Neuronal stem cell (in vitro differentiated cells): ENCODE measurements at regions not wholly inside any gene's neighbourhood (a gene's known extent, or its start where the extent isn't known, plus 50 kb on each side); places are given as distances from the start of the nearest gene placed in this dataset.

Experiments
- DNase-seq: peaks from one replicate; pipeline ENCODE4 v3.0.0-alpha.2; 2013; ENCODE audit warnings: low spot score
- H2AFZ ChIP-seq: one replicate; pipeline ENCODE4 v1.6.1; 2013; ENCODE audit warnings: mild to moderate bottlenecking, low read length, inconsistent platforms
- H2AK5ac ChIP-seq: 2 replicates; pipeline ENCODE4 v1.6.1; 2013; ENCODE audit warnings: low read depth, mild to moderate bottlenecking, inconsistent platforms, low read length, moderate library complexity, mixed read lengths
- H2BK120ac ChIP-seq: 2 replicates; pipeline ENCODE4 v1.6.1; 2013; ENCODE audit warnings: low read depth, mild to moderate bottlenecking, inconsistent platforms, low read length, moderate library complexity, mixed read lengths
- H2BK12ac ChIP-seq: one replicate; pipeline ENCODE4 v1.6.1; 2013; ENCODE audit warnings: low read length, inconsistent platforms
- H2BK15ac ChIP-seq: 2 replicates; pipeline ENCODE4 v1.6.1; 2013; ENCODE audit warnings: mild to moderate bottlenecking, low read length, inconsistent platforms, mixed read lengths
- H2BK5ac ChIP-seq: one replicate; pipeline ENCODE4 v1.6.1; 2013; ENCODE audit warnings: inconsistent platforms, mild to moderate bottlenecking, low read length, moderate library complexity
- H3K14ac ChIP-seq: one replicate; pipeline ENCODE4 v1.6.1; 2013; ENCODE audit warnings: low read length, inconsistent platforms
- H3K18ac ChIP-seq: 2 replicates; pipeline ENCODE4 v1.6.1; 2013; ENCODE audit warnings: low read length, inconsistent platforms
- H3K23ac ChIP-seq: 2 replicates; pipeline ENCODE4 v1.6.1; 2013; ENCODE audit warnings: low read depth, mild to moderate bottlenecking, mixed read lengths, low read length, inconsistent platforms; ENCODE audit not compliant: poor library complexity
- H3K27ac ChIP-seq: replicated peaks from 3 replicates; pipeline ENCODE4 v1.5.1; 2013; ENCODE audit warnings: low read length, inconsistent platforms
- H3K27me3 ChIP-seq, 3 experiments: 2 replicates each; pipeline ENCODE4 v1.6.1; 2013; ENCODE audit warnings: low read length in 3 of 3, mild to moderate bottlenecking in 2 of 3, inconsistent platforms in 1 of 3, low read depth in 1 of 3, mixed read lengths in 1 of 3, moderate library complexity in 1 of 3; ENCODE audit not compliant: control insufficient read depth in 3 of 3, insufficient read depth in 3 of 3
- H3K36me3 ChIP-seq, 2 donors: replicated peaks in 1 of 2; 2 replicates each; pipeline ENCODE4 v1.6.1; 2013; ENCODE audit warnings: low read length in 2 of 2; ENCODE audit not compliant: control insufficient read depth in 2 of 2, insufficient read depth in 2 of 2
- H3K4ac ChIP-seq: 2 replicates; pipeline ENCODE4 v1.6.1; 2013; ENCODE audit warnings: inconsistent platforms, mild to moderate bottlenecking, low read length, moderate library complexity
- H3K4me1 ChIP-seq, 2 donors: 1 replicate in 1 of 2; 2 replicates in 1 of 2; pipeline ENCODE4 v1.6.1; 2013; ENCODE audit warnings: low read length in 2 of 2, low read depth in 1 of 2; ENCODE audit not compliant: control insufficient read depth in 2 of 2, insufficient read depth in 1 of 2
- H3K4me2 ChIP-seq: one replicate; pipeline ENCODE4 v1.6.1; 2013; ENCODE audit warnings: mild to moderate bottlenecking, low read length, inconsistent platforms; ENCODE audit not compliant: insufficient read depth, poor library complexity, severe bottlenecking
- H3K4me3 ChIP-seq, 2 donors: 2 replicates each; pipeline ENCODE4 v1.5.1; 2013; ENCODE audit warnings: low read length in 2 of 2, mild to moderate bottlenecking in 2 of 2, inconsistent platforms in 1 of 2, moderate library complexity in 1 of 2
- H3K79me1 ChIP-seq: one replicate; pipeline ENCODE4 v1.6.1; 2013; ENCODE audit warnings: low read depth, mild to moderate bottlenecking, inconsistent platforms, low read length, moderate library complexity
- H3K9ac ChIP-seq: one replicate; pipeline ENCODE4 v1.6.1; 2013; ENCODE audit warnings: mild to moderate bottlenecking, low read depth, low read length, inconsistent platforms; ENCODE audit not compliant: poor library complexity
- H3K9me3 ChIP-seq, 2 donors: replicated peaks in 1 of 2; 2 replicates each; pipeline versions ENCODE3 to v1.6.1; 2013; ENCODE audit warnings: low read length in 2 of 2, mild to moderate bottlenecking in 2 of 2, inconsistent platforms in 1 of 2, low read depth in 1 of 2, mixed read lengths in 1 of 2, moderate library complexity in 1 of 2; ENCODE audit not compliant: control insufficient read depth in 2 of 2, insufficient read depth in 1 of 2
- H4K8ac ChIP-seq: one replicate; pipeline ENCODE4 v1.6.1; 2013; ENCODE audit warnings: low read depth, mild to moderate bottlenecking, inconsistent platforms, low read length, moderate library complexity
- H4K91ac ChIP-seq: one replicate; pipeline ENCODE4 v1.6.1; 2013; ENCODE audit warnings: low read length, low read depth, mild to moderate bottlenecking, inconsistent platforms; ENCODE audit not compliant: poor library complexity
- WGBS, 2 donors: extraction: QIAGEN DNeasy Blood & Tissue Kit; methylation state at CpG; one replicate each; pipeline ENCODE4 v1.1.7; 2013; ENCODE audit warnings: missing lambda C conversion rate in 2 of 2, mixed read lengths in 1 of 2; ENCODE audit not compliant: insufficient read length in 2 of 2, insufficient replicate concordance in 1 of 2; ENCODE audit errors: extremely low coverage in 2 of 2; 5-methylcytosine and 5-hydroxymethylcytosine counted together

- Histone ChIP-seq H3K14ac (no peak overlapping the region), H2BK12ac (peak overlapping the region; percentile 8), H3K23ac (no peak overlapping the region), H3K4me2 (no peak overlapping the region), H3K4ac (no peak overlapping the region), H3K79me1 (no peaks in the 10 kb centered on the region), H4K8ac (no peak overlapping the region), H3K27ac (no peak overlapping the region), H2BK15ac (peak overlapping the region; percentile 59), H2BK5ac (no peak overlapping the region), H3K9me3 (no peaks in the 10 kb centered on the region), H3K4me1 (peaks cover 0 to 11% of the 10 kb centered on the region in 2 donors), H2BK120ac (no peak overlapping the region), H3K18ac (peak overlapping the region; percentile 41), H3K9ac (no peak overlapping the region), H2AK5ac (peak overlapping the region; percentile 3), H3K4me3 (no peak overlapping the region), H3K27me3 (peaks cover 0 to 15% (median 0%) of the 10 kb centered on the region in 3 experiments), H2AFZ (no peak overlapping the region), H3K36me3 (no peaks in the 10 kb centered on the region), H4K91ac (no peak overlapping the region)
- no CpG with 5 or more reads among the region's 7 CpGs for WGBS, 2 donors
- DNase-seq: no peak
Observed at GRCh38 chr11:45048313-45048841, 97.7 kb upstream of the TP53I11 start.

GRCh38 chr11:45048870-45049691 lies 97.4 kb upstream of the PRDM11 start:
- Histone ChIP-seq H3K23ac (no peak overlapping the region), H4K91ac (no peak overlapping the region), H3K4me1 (peaks cover 0 to 15% of the 10 kb centered on the region in 2 donors), H3K27ac (no peak overlapping the region), H2AFZ (no peak overlapping the region), H3K9ac (no peak overlapping the region), H3K27me3 (peaks cover 0 to 17% (median 0%) of the 10 kb centered on the region in 3 experiments), H3K4me3 (no peak overlapping the region), H3K9me3 (no peaks in the 10 kb centered on the region), H3K36me3 (no peaks in the 10 kb centered on the region), H3K79me1 (no peaks in the 10 kb centered on the region), H2BK5ac (no peak overlapping the region), H2BK12ac (peak overlapping the region; percentile 27), H2BK120ac (no peak overlapping the region), H2BK15ac (peak overlapping the region; percentile 82), H3K18ac (peak overlapping the region; percentile 66), H3K4ac (no peak overlapping the region), H3K4me2 (no peak overlapping the region), H4K8ac (no peak overlapping the region), H2AK5ac (peak overlapping the region; percentile 61), H3K14ac (peak overlapping the region; percentile 59)
- no CpG with 5 or more reads among the region's 22 CpGs for WGBS, 2 donors
- no peak for DNase-seq

GRCh38 chr11:45050111-45050510 lies 96.3 kb upstream of the PRDM11 start:
- no CpG with 5 or more reads among the region's 7 CpGs for WGBS, 2 donors
- Histone ChIP-seq H3K79me1 (no peaks in the 10 kb centered on the region), H3K9me3 (no peaks in the 10 kb centered on the region), H2BK5ac (no peak overlapping the region), H3K4me2 (no peak overlapping the region), H3K27ac (no peak overlapping the region), H3K4me1 (peaks cover 0 to 17% of the 10 kb centered on the region in 2 donors), H2BK15ac (peak overlapping the region; percentile 33), H4K8ac (no peak overlapping the region), H3K36me3 (no peaks in the 10 kb centered on the region), H3K4me3 (no peak overlapping the region), H3K9ac (no peak overlapping the region), H2BK120ac (no peak overlapping the region), H2AFZ (no peak overlapping the region), H3K18ac (no peak overlapping the region), H3K27me3 (peaks cover 0 to 17% (median 0%) of the 10 kb centered on the region in 3 experiments), H4K91ac (no peak overlapping the region), H2AK5ac (peak overlapping the region; percentile 65), H3K14ac (no peak overlapping the region), H3K23ac (no peak overlapping the region), H2BK12ac (peak overlapping the region; percentile 23), H3K4ac (peak overlapping the region; percentile 28)
- no peak for DNase-seq

- Histone ChIP-seq H3K27me3 (peaks cover 0 to 17% (median 0%) of the 10 kb centered on the region in 3 experiments), H3K79me1 (no peaks in the 10 kb centered on the region)
- WGBS, 2 donors: no CpG with 5 or more reads among the region's 4 CpGs
Observed at GRCh38 chr11:45051621-45052020, 94.8 kb upstream of the PRDM11 start.

More at GRCh38 chr11:45051621-45052020, 94.8 kb upstream of the PRDM11 start:
- Histone ChIP-seq H3K14ac (peak overlapping the region; percentile 3), H2BK12ac (no peak overlapping the region), H2AFZ (no peak overlapping the region), H3K9ac (no peak overlapping the region), H2BK5ac (peak overlapping the region; percentile 14), H2AK5ac (peak overlapping the region; percentile 43), H2BK15ac (peak overlapping the region; percentile 42), H3K27ac (no peak overlapping the region), H4K8ac (no peak overlapping the region), H3K9me3 (no peaks in the 10 kb centered on the region), H3K18ac (peak overlapping the region; percentile 4), H3K23ac (no peak overlapping the region), H3K4me1 (peaks cover 0 to 21% of the 10 kb centered on the region in 2 donors), H4K91ac (no peak overlapping the region), H2BK120ac (no peak overlapping the region), H3K4me2 (no peak overlapping the region), H3K4me3 (no peak overlapping the region), H3K4ac (no peak overlapping the region), H3K36me3 (no peaks in the 10 kb centered on the region)
- no peak for DNase-seq
